PC-9 (cell line): ENCODE measurements at regions not wholly inside any gene's neighbourhood (a gene's known extent, or its start where the extent isn't known, plus 50 kb on each side); places are given as distances from the start of the nearest gene placed in this dataset.

Experiments used
- EZH2 ChIP-seq: fragments of 200-600 bp; sonication (generic); IDR thresholded peaks from 2 replicates; pipeline ENCODE4 v1.8.0; 2017; ENCODE audit warnings: antibody characterized with exemption, low read depth
- TF ChIP-seq, protein P1 (sequence below): fragments of 200-600 bp; sonication (generic); conservative IDR thresholded peaks from 2 replicates; pipeline ENCODE4 v1.6.1; 2017; ENCODE audit warnings: mixed run types, antibody characterized with exemption, mild to moderate bottlenecking, moderate library complexity

DNA sequence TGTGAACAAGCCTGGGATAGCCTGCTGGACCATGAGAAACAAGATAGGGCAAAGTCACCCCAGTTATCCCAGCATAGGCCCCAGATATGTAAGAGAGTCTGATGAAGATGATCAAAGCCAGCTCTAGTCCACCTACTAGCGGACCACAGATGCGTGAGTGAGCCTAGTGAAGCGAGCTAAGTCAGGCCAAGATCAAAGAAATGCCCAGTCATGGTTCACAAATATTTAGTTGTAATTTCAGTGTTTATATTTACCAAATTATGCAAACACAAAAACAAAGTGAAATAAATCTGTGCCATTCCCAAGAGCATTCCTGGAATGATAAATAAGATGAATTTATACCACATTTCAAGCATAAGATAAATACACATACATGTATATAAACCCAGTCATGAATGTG is 308.1 kb upstream of the CTNNB1 start:
- TF ChIP-seq, protein P1, sequence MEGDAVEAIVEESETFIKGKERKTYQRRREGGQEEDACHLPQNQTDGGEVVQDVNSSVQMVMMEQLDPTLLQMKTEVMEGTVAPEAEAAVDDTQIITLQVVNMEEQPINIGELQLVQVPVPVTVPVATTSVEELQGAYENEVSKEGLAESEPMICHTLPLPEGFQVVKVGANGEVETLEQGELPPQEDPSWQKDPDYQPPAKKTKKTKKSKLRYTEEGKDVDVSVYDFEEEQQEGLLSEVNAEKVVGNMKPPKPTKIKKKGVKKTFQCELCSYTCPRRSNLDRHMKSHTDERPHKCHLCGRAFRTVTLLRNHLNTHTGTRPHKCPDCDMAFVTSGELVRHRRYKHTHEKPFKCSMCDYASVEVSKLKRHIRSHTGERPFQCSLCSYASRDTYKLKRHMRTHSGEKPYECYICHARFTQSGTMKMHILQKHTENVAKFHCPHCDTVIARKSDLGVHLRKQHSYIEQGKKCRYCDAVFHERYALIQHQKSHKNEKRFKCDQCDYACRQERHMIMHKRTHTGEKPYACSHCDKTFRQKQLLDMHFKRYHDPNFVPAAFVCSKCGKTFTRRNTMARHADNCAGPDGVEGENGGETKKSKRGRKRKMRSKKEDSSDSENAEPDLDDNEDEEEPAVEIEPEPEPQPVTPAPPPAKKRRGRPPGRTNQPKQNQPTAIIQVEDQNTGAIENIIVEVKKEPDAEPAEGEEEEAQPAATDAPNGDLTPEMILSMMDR: no peak
- no peak for TF ChIP-seq EZH2
